NB4 (cell line): ENCODE measurements at regions not wholly inside any gene's neighbourhood (a gene's known extent, or its start where the extent isn't known, plus 50 kb on each side); places are given as distances from the start of the nearest gene placed in this dataset.
"Not testable (repeated sequence)": the region's sequence is repeated elsewhere in the genome, so short reads cannot be mapped to it uniquely, and the experiment has no call there.

Experiments
- POLR2A ChIP-seq: IDR thresholded peaks from 2 replicates; pipeline ENCODE4 v1.6.1; 2011; ENCODE audit warnings: mild to moderate bottlenecking; ENCODE audit not compliant: insufficient read length; ENCODE audit errors: extremely low read depth
- TF ChIP-seq, protein P1 (sequence below): IDR thresholded peaks from one replicate; pipeline ENCODE4 v1.5.1; 2012; ENCODE audit warnings: low read depth, low read length
- TF ChIP-seq, protein P2 (sequence below): IDR thresholded peaks from 2 replicates; pipeline ENCODE4 v1.6.1; 2011; ENCODE audit warnings: low read depth, low read length

- TF ChIP-seq, protein P1, sequence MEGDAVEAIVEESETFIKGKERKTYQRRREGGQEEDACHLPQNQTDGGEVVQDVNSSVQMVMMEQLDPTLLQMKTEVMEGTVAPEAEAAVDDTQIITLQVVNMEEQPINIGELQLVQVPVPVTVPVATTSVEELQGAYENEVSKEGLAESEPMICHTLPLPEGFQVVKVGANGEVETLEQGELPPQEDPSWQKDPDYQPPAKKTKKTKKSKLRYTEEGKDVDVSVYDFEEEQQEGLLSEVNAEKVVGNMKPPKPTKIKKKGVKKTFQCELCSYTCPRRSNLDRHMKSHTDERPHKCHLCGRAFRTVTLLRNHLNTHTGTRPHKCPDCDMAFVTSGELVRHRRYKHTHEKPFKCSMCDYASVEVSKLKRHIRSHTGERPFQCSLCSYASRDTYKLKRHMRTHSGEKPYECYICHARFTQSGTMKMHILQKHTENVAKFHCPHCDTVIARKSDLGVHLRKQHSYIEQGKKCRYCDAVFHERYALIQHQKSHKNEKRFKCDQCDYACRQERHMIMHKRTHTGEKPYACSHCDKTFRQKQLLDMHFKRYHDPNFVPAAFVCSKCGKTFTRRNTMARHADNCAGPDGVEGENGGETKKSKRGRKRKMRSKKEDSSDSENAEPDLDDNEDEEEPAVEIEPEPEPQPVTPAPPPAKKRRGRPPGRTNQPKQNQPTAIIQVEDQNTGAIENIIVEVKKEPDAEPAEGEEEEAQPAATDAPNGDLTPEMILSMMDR, result not testable (repeated sequence)
- not testable (repeated sequence) for TF ChIP-seq POLR2A
- TF ChIP-seq, protein P2, sequence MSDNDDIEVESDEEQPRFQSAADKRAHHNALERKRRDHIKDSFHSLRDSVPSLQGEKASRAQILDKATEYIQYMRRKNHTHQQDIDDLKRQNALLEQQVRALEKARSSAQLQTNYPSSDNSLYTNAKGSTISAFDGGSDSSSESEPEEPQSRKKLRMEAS, result not testable (repeated sequence)
Measured at GRCh38 chr12:9421520-9422086, 186.1 kb downstream of the KLRB1 start.
